Activated T-helper 17 cell treated with anti-CD3 and anti-CD28 coated beads, Interleukin-2, amount 50 U/mL, for 72 hours (primary cell): ENCODE measurements at regions not wholly inside any gene's neighbourhood (a gene's known extent, or its start where the extent isn't known, plus 50 kb on each side); places are given as distances from the start of the nearest gene placed in this dataset.

Source experiments
- ATAC-seq: fragments of 150-1000 bp; cut with Tn5 transposase; replicated peaks from 2 replicates; pipeline ENCODE4 v1.10.0; 2021; ENCODE audit warnings: mild to moderate bottlenecking, moderate library complexity
- H3K27ac Mint-ChIP-seq: one replicate; pipeline ENCODE4 v1.8.0; 2022; ENCODE audit warnings: mixed read lengths
- H3K27me3 Mint-ChIP-seq: one replicate; pipeline ENCODE4 v1.8.0; 2022; ENCODE audit warnings: mixed read lengths
- H3K36me3 Mint-ChIP-seq: one replicate; pipeline ENCODE4 v1.8.0; 2022; ENCODE audit warnings: low read depth, mild to moderate bottlenecking, mixed read lengths
- H3K4me1 Mint-ChIP-seq: one replicate; pipeline ENCODE4 v1.8.0; 2022; ENCODE audit warnings: mixed read lengths
- H3K4me3 Mint-ChIP-seq: one replicate; pipeline ENCODE4 v1.8.0; 2022; ENCODE audit warnings: mild to moderate bottlenecking, mixed read lengths
- H3K9me3 Mint-ChIP-seq: one replicate; pipeline ENCODE4 v1.8.0; 2022; ENCODE audit warnings: mixed read lengths

- H3K4me1 Mint-ChIP-seq = no peaks in the 10 kb centered on the region
- H3K9me3 Mint-ChIP-seq = no peaks in the 10 kb centered on the region
- H3K36me3 Mint-ChIP-seq = no peaks in the 10 kb centered on the region
- no peak overlapping the region for H3K27ac Mint-ChIP-seq
- peaks cover 32% of the 10 kb centered on the region for H3K27me3 Mint-ChIP-seq
- no peak for ATAC-seq
- no peak overlapping the region for H3K4me3 Mint-ChIP-seq
Observed at GRCh38 chr15:81492969-81493645, 119.1 kb upstream of the TMC3 start.

DNA sequence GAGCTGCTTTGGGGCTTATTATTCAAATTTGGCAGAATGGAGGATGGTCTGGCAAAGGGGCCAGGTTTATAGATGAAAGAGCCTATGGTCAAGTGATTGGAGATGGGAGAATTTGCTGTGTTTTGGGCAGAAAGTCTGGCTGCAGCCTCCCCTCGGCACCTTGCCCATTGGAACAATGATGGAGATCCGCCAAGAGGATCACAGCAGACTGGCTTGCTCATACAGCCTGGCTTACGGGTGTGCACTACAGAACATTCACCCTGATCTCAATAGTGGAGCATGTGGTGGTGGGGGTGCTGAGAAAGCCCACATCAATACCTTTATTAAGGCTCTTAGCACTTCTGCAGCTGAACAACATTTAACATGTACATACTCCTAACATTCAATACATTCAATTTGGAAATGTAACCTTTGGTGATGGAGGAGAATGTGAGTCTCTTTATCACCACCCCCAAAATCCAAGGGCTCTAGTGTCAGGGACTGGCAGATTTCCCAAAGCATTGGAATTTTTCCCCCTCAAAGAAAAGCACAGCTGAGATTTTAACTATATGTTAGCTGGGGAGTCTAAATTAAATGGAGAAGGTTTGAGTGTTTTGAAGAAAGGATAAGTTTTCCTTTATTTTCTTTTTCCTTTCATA is 118.4 kb upstream of the TMC3 start:
- H3K4me3 Mint-ChIP-seq = no peak overlapping the region
- no peaks in the 10 kb centered on the region for H3K36me3 Mint-ChIP-seq
- peaks cover 32% of the 10 kb centered on the region for H3K27me3 Mint-ChIP-seq
- H3K4me1 Mint-ChIP-seq = no peaks in the 10 kb centered on the region
- no peak for ATAC-seq
- no peak overlapping the region for H3K27ac Mint-ChIP-seq
- no peaks in the 10 kb centered on the region for H3K9me3 Mint-ChIP-seq

- H3K4me1 Mint-ChIP-seq = no peaks in the 10 kb centered on the region
Observed at GRCh38 chr15:81491414-81492096, 117.5 kb upstream of the TMC3 start.

GRCh38 chr15:81485806-81486205 is 111.8 kb upstream of the TMC3 start:
- no peaks in the 10 kb centered on the region for H3K36me3 Mint-ChIP-seq
- H3K4me3 Mint-ChIP-seq = no peak overlapping the region
- H3K27me3 Mint-ChIP-seq = peaks cover 17% of the 10 kb centered on the region
- H3K9me3 Mint-ChIP-seq = no peaks in the 10 kb centered on the region
- no peak overlapping the region for H3K27ac Mint-ChIP-seq
- H3K4me1 Mint-ChIP-seq = no peaks in the 10 kb centered on the region
- ATAC-seq = no peak

More at GRCh38 chr15:81491414-81492096, 117.5 kb upstream of the TMC3 start:
- Mint-ChIP-seq H3K4me3 (no peak overlapping the region), H3K27me3 (peaks cover 36% of the 10 kb centered on the region), H3K36me3 (no peaks in the 10 kb centered on the region), H3K27ac (no peak overlapping the region), H3K9me3 (no peaks in the 10 kb centered on the region)
- ATAC-seq = no peak

DNA sequence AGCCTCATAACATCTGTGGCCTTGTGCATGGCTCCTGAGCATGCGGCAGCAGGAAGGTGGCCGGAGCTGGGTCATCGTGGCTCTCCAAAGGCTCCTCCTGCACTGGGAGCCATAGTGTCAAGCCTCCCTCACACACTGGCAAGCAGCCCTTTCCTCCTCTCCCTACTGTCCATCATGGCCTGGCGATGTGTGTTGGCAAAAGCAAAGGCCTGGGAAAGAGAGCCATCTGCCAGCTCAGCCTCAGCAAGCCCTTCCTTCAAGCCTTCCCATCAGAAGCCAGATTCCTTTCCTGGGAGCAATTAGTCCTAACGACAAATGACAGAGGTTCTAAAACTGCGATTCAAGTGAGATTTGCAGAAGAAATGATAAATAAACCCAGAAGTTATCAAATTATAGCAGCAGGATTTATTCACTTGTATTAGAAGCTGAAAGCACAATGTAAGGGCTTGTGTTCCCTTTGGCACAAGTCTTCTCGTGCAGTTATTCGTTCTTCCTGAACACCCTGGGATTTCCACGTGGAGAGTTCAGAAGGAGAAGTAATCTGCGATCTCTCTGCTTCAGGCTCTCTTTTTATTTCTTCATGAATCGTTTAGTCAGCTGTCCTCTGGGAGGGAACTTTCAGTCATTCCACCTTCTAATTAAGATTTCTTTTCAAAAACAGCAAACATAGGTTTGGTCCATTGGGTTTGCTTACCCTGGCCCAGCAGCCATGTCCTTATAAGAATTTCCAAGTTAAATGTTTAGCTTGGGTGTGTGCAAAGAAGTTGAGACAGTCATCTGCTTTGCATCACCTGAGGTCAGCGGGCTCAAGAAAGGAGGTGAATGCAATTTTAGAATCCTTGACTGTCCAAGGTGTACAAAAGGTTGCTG is 110.3 kb upstream of the TMC3 start:
- peaks cover 15% of the 10 kb centered on the region for H3K27me3 Mint-ChIP-seq
- no peaks in the 10 kb centered on the region for H3K4me1 Mint-ChIP-seq
- ATAC-seq = no peak
- no peak overlapping the region for H3K4me3 Mint-ChIP-seq
- no peaks in the 10 kb centered on the region for H3K9me3 Mint-ChIP-seq
- H3K27ac Mint-ChIP-seq = no peak overlapping the region
- H3K36me3 Mint-ChIP-seq = no peaks in the 10 kb centered on the region

DNA sequence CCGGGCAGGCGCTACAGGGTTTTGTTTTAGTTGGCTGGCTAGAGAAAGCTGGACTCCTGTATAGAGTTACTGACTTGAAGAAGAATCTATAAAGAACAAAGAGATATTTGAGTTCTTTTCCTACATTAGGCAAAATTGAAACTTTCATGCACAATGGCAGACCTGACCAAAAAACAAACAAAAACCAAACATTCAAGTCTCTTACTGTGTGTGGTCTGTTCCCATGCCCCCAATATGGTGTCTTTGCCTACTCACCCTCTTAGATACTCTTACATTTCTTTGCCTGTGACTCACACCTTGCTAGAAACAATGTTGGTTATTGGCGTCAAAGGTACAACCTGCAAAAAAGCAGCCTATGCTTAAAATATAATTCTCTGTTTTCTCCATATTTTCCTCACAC is 109.5 kb upstream of the TMC3 start:
- no peak overlapping the region for H3K27ac Mint-ChIP-seq
- no peaks in the 10 kb centered on the region for H3K9me3 Mint-ChIP-seq
- H3K27me3 Mint-ChIP-seq = peaks cover 12% of the 10 kb centered on the region
- H3K4me1 Mint-ChIP-seq = no peaks in the 10 kb centered on the region
- no peak overlapping the region for H3K4me3 Mint-ChIP-seq
- no peaks in the 10 kb centered on the region for H3K36me3 Mint-ChIP-seq
- no peak for ATAC-seq

- no peaks in the 10 kb centered on the region for H3K9me3 Mint-ChIP-seq
- no peaks in the 10 kb centered on the region for H3K36me3 Mint-ChIP-seq
- H3K27ac Mint-ChIP-seq = no peak overlapping the region
- no peak overlapping the region for H3K4me3 Mint-ChIP-seq
- H3K27me3 Mint-ChIP-seq = peaks cover 5% of the 10 kb centered on the region
- no peak for ATAC-seq
- no peaks in the 10 kb centered on the region for H3K4me1 Mint-ChIP-seq
Observed at GRCh38 chr15:81481346-81481745, 107.3 kb upstream of the TMC3 start.

DNA sequence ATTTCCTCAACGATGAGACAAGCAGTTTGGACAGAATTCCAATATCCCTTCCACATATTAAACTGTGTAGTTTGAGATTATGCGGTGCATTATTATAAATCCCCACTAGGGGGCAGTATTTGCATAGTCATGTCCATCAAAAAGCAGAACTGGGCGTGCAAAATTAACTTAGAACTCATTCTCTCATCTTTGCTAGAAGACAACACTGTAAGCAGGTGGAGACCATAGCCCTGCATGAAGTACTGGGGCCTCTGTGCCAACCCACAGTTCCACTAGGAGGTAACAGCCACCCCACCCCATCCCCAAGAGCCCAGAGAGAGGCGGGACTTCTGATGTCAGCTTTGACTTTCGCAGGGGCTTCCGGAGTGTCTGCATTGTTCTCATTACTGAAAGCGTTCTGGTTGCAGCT is 106.6 kb upstream of the TMC3 start:
- no peak for ATAC-seq
- Mint-ChIP-seq H3K36me3 (no peaks in the 10 kb centered on the region), H3K9me3 (no peaks in the 10 kb centered on the region), H3K27ac (no peak overlapping the region), H3K4me3 (no peak overlapping the region), H3K4me1 (no peaks in the 10 kb centered on the region), H3K27me3 (peaks cover 5% of the 10 kb centered on the region)

- Mint-ChIP-seq H3K9me3 (no peaks in the 10 kb centered on the region), H3K4me1 (no peaks in the 10 kb centered on the region), H3K27ac (no peak overlapping the region), H3K27me3 (peaks cover 14% of the 10 kb centered on the region), H3K4me3 (no peak overlapping the region), H3K36me3 (no peaks in the 10 kb centered on the region)
- no peak for ATAC-seq
Observed at GRCh38 chr15:81478354-81478753, 104.3 kb upstream of the TMC3 start.

GRCh38 chr15:81475926-81476325 is 101.9 kb upstream of the TMC3 start:
- no peak for ATAC-seq
- no peak overlapping the region for H3K4me3 Mint-ChIP-seq
- no peaks in the 10 kb centered on the region for H3K36me3 Mint-ChIP-seq
- H3K9me3 Mint-ChIP-seq = no peaks in the 10 kb centered on the region
- no peak overlapping the region for H3K27ac Mint-ChIP-seq
- peaks cover 23% of the 10 kb centered on the region for H3K27me3 Mint-ChIP-seq
- no peaks in the 10 kb centered on the region for H3K4me1 Mint-ChIP-seq

DNA sequence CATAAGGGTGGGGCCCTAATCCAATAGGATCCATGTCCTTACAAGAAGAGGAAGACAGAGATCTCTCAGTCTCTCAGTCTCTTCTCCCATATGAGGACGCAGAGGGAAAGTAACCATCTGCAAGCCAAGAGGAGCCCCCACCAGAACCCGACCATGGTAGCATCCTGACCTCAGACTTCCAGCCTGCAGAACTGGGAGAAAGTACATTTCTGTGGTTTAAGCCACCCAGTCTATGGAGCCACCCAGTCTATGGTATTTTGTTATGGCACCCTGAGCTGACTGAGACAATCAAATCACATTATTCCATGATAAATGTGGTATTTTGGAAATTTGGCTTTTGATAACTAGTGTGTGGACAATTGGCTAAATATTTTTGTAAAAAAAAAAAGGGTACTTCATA is 101.5 kb upstream of the TMC3 start:
- Mint-ChIP-seq H3K4me3 (no peak overlapping the region), H3K27ac (no peak overlapping the region), H3K27me3 (peaks cover 20% of the 10 kb centered on the region), H3K4me1 (no peaks in the 10 kb centered on the region), H3K9me3 (no peaks in the 10 kb centered on the region), H3K36me3 (no peaks in the 10 kb centered on the region)
- no peak for ATAC-seq

- Mint-ChIP-seq H3K36me3 (no peaks in the 10 kb centered on the region), H3K27me3 (peaks cover 18% of the 10 kb centered on the region), H3K9me3 (no peaks in the 10 kb centered on the region), H3K4me3 (no peak overlapping the region), H3K27ac (no peak overlapping the region), H3K4me1 (no peaks in the 10 kb centered on the region)
- ATAC-seq = no peak
Observed at GRCh38 chr15:81473946-81474345, 99.9 kb upstream of the TMC3 start.

- no peak for ATAC-seq
- Mint-ChIP-seq H3K4me3 (no peak overlapping the region), H3K4me1 (no peaks in the 10 kb centered on the region), H3K27me3 (peaks cover 17% of the 10 kb centered on the region), H3K27ac (no peak overlapping the region), H3K9me3 (no peaks in the 10 kb centered on the region), H3K36me3 (no peaks in the 10 kb centered on the region)
Observed at GRCh38 chr15:81473177-81473576, 99.2 kb upstream of the TMC3 start.

- Mint-ChIP-seq H3K27me3 (peaks cover 22% of the 10 kb centered on the region), H3K4me1 (no peaks in the 10 kb centered on the region), H3K4me3 (no peak overlapping the region), H3K36me3 (no peaks in the 10 kb centered on the region), H3K9me3 (no peaks in the 10 kb centered on the region), H3K27ac (no peak overlapping the region)
- no peak for ATAC-seq
Observed at GRCh38 chr15:81471151-81471550, 97.1 kb upstream of the TMC3 start.
